Activated naive CD8-positive, alpha-beta T cell treated with anti-CD3 and anti-CD28 coated beads, Interleukin-2, amount 10 ng/mL, durations not matched to agents 7 days and 5 days (primary cell): ENCODE measurements at regions not wholly inside any gene's neighbourhood (a gene's known extent, or its start where the extent isn't known, plus 50 kb on each side); places are given as distances from the start of the nearest gene placed in this dataset.

ENCODE experiments used
- ATAC-seq: fragments of 150-1000 bp; cut with Tn5 transposase; one replicate; pipeline ENCODE4 v1.10.0; 2021; ENCODE audit warnings: low read depth, moderate library complexity
- POLR2A ChIA-PET: fragments of 350-600 bp; sonication (Branson Sonifier 250); formaldehyde crosslinking; loops from one replicate; lab custom pipeline; 2021; ENCODE audit warnings: antibody characterized with exemption; lab: Charles Lee
- DNase-seq: peaks from one replicate; pipeline ENCODE4 v3.0.0; 2021
- H3K27ac Mint-ChIP-seq: one replicate; pipeline ENCODE4 v1.8.0; 2022; ENCODE audit warnings: mild to moderate bottlenecking, mixed read lengths
- H3K27me3 Mint-ChIP-seq: one replicate; pipeline ENCODE4 v1.8.0; 2022; ENCODE audit warnings: mild to moderate bottlenecking, moderate library complexity, mixed read lengths
- H3K36me3 Mint-ChIP-seq: one replicate; pipeline ENCODE4 v1.8.0; 2021; ENCODE audit warnings: mild to moderate bottlenecking, mixed read lengths
- H3K4me1 Mint-ChIP-seq: one replicate; pipeline ENCODE4 v1.8.0; 2021; ENCODE audit warnings: mixed read lengths
- H3K4me3 Mint-ChIP-seq: one replicate; pipeline ENCODE4 v1.8.0; 2022; ENCODE audit warnings: mild to moderate bottlenecking, moderate library complexity, mixed read lengths
- H3K9me3 Mint-ChIP-seq: one replicate; pipeline ENCODE4 v1.8.0; 2021; ENCODE audit warnings: mixed read lengths

GRCh38 chr18:40040574-40040973 lies 1914.5 kb upstream of the PIK3C3 start:
- H3K36me3 Mint-ChIP-seq: no peaks in the 10 kb centered on the region
- DNase-seq: no peak
- no peaks in the 10 kb centered on the region for H3K27me3 Mint-ChIP-seq
- peaks cover 3% of the 10 kb centered on the region for H3K9me3 Mint-ChIP-seq
- POLR2A ChIA-PET: no interaction called here
- H3K27ac Mint-ChIP-seq: no peak overlapping the region
- no peak overlapping the region for H3K4me3 Mint-ChIP-seq
- no peaks in the 10 kb centered on the region for H3K4me1 Mint-ChIP-seq
- ATAC-seq: no peak

- Mint-ChIP-seq H3K27me3 (no peaks in the 10 kb centered on the region), H3K4me3 (no peak overlapping the region), H3K36me3 (no peaks in the 10 kb centered on the region), H3K27ac (no peak overlapping the region), H3K9me3 (peaks cover 3% of the 10 kb centered on the region), H3K4me1 (no peaks in the 10 kb centered on the region)
- ATAC-seq (no peak), DNase-seq (no peak)
- POLR2A ChIA-PET: no interaction called here
Measured at GRCh38 chr18:40037356-40037755, 1917.7 kb upstream of the PIK3C3 start.

- Mint-ChIP-seq H3K4me1 (no peaks in the 10 kb centered on the region), H3K36me3 (no peaks in the 10 kb centered on the region), H3K9me3 (peaks cover 3% of the 10 kb centered on the region), H3K27me3 (no peaks in the 10 kb centered on the region), H3K27ac (no peak overlapping the region), H3K4me3 (no peak overlapping the region)
- ATAC-seq: no peak
- POLR2A ChIA-PET: no interaction called here
- DNase-seq: no peak
Measured at GRCh38 chr18:40036861-40037260, 1918.2 kb upstream of the PIK3C3 start.

GRCh38 chr18:40035966-40036365 lies 1919.1 kb upstream of the PIK3C3 start:
- Mint-ChIP-seq H3K4me3 (no peak overlapping the region), H3K9me3 (peaks cover 3% of the 10 kb centered on the region)

GRCh38 chr18:40032076-40032475 lies 1923.0 kb upstream of the PIK3C3 start:
- no peaks in the 10 kb centered on the region for H3K4me1 Mint-ChIP-seq
- H3K36me3 Mint-ChIP-seq: no peaks in the 10 kb centered on the region
- no peaks in the 10 kb centered on the region for H3K9me3 Mint-ChIP-seq
- POLR2A ChIA-PET: no interaction called here
- no peaks in the 10 kb centered on the region for H3K27me3 Mint-ChIP-seq
- ATAC-seq (no peak), DNase-seq (no peak)
- H3K4me3 Mint-ChIP-seq: no peak overlapping the region
- H3K27ac Mint-ChIP-seq: no peak overlapping the region

More at GRCh38 chr18:40035966-40036365, 1919.1 kb upstream of the PIK3C3 start:
- POLR2A ChIA-PET: no interaction called here
- H3K27ac Mint-ChIP-seq: no peak overlapping the region
- ATAC-seq: no peak
- no peaks in the 10 kb centered on the region for H3K27me3 Mint-ChIP-seq
- no peaks in the 10 kb centered on the region for H3K4me1 Mint-ChIP-seq
- no peaks in the 10 kb centered on the region for H3K36me3 Mint-ChIP-seq
- DNase-seq: no peak

- H3K36me3 Mint-ChIP-seq: no peaks in the 10 kb centered on the region
- no peak overlapping the region for H3K27ac Mint-ChIP-seq
- ATAC-seq: no peak
- H3K4me3 Mint-ChIP-seq: no peak overlapping the region
- H3K9me3 Mint-ChIP-seq: no peaks in the 10 kb centered on the region
- H3K4me1 Mint-ChIP-seq: no peaks in the 10 kb centered on the region
- POLR2A ChIA-PET: no interaction called here
- no peak for DNase-seq
- no peaks in the 10 kb centered on the region for H3K27me3 Mint-ChIP-seq
Measured at GRCh38 chr18:40031435-40031834, 1923.6 kb upstream of the PIK3C3 start.

- no peak for DNase-seq
- POLR2A ChIA-PET: no interaction called here
- H3K27me3 Mint-ChIP-seq: no peaks in the 10 kb centered on the region
- H3K9me3 Mint-ChIP-seq: peaks cover 1% of the 10 kb centered on the region
- no peaks in the 10 kb centered on the region for H3K4me1 Mint-ChIP-seq
- ATAC-seq: no peak
- no peak overlapping the region for H3K4me3 Mint-ChIP-seq
- H3K36me3 Mint-ChIP-seq: no peaks in the 10 kb centered on the region
- H3K27ac Mint-ChIP-seq: no peak overlapping the region
Measured at GRCh38 chr18:40019797-40020392, 1935.1 kb upstream of the PIK3C3 start.

GRCh38 chr18:40018266-40018665 lies 1936.8 kb upstream of the PIK3C3 start:
- H3K9me3 Mint-ChIP-seq: peaks cover 1% of the 10 kb centered on the region
- POLR2A ChIA-PET: no interaction called here
- ATAC-seq (no peak), DNase-seq (no peak)
- no peaks in the 10 kb centered on the region for H3K36me3 Mint-ChIP-seq
- no peak overlapping the region for H3K27ac Mint-ChIP-seq
- H3K4me1 Mint-ChIP-seq: no peaks in the 10 kb centered on the region
- H3K27me3 Mint-ChIP-seq: no peaks in the 10 kb centered on the region
- H3K4me3 Mint-ChIP-seq: no peak overlapping the region

GRCh38 chr18:40017021-40017420 lies 1938.0 kb upstream of the PIK3C3 start:
- DNase-seq (no peak), ATAC-seq (no peak)
- POLR2A ChIA-PET: no interaction called here
- Mint-ChIP-seq H3K36me3 (no peaks in the 10 kb centered on the region), H3K27me3 (no peaks in the 10 kb centered on the region), H3K4me1 (no peaks in the 10 kb centered on the region), H3K9me3 (peaks cover 1% of the 10 kb centered on the region), H3K27ac (no peak overlapping the region), H3K4me3 (no peak overlapping the region)

- DNase-seq (no peak), ATAC-seq (no peak)
- H3K27me3 Mint-ChIP-seq: no peaks in the 10 kb centered on the region
- H3K36me3 Mint-ChIP-seq: no peaks in the 10 kb centered on the region
- H3K27ac Mint-ChIP-seq: no peak overlapping the region
- no peaks in the 10 kb centered on the region for H3K4me1 Mint-ChIP-seq
- peaks cover 1% of the 10 kb centered on the region for H3K9me3 Mint-ChIP-seq
- no peak overlapping the region for H3K4me3 Mint-ChIP-seq
- POLR2A ChIA-PET: no interaction called here
Measured at GRCh38 chr18:40016405-40016804, 1938.6 kb upstream of the PIK3C3 start.

- no peaks in the 10 kb centered on the region for H3K36me3 Mint-ChIP-seq
- peaks cover 1% of the 10 kb centered on the region for H3K9me3 Mint-ChIP-seq
- no peak overlapping the region for H3K27ac Mint-ChIP-seq
- POLR2A ChIA-PET: no interaction called here
- H3K4me1 Mint-ChIP-seq: no peaks in the 10 kb centered on the region
- ATAC-seq: no peak
- H3K4me3 Mint-ChIP-seq: no peak overlapping the region
- no peaks in the 10 kb centered on the region for H3K27me3 Mint-ChIP-seq
- no peak for DNase-seq
Measured at GRCh38 chr18:40013001-40013609, 1941.9 kb upstream of the PIK3C3 start.

GRCh38 chr18:40011201-40011600 lies 1943.8 kb upstream of the PIK3C3 start:
- no peak for ATAC-seq
- H3K36me3 Mint-ChIP-seq: no peaks in the 10 kb centered on the region
- H3K27me3 Mint-ChIP-seq: no peaks in the 10 kb centered on the region
- H3K4me1 Mint-ChIP-seq: no peaks in the 10 kb centered on the region
- no peak overlapping the region for H3K4me3 Mint-ChIP-seq
- POLR2A ChIA-PET: no interaction called here
- no peaks in the 10 kb centered on the region for H3K9me3 Mint-ChIP-seq
- no peak for DNase-seq
- no peak overlapping the region for H3K27ac Mint-ChIP-seq

GRCh38 chr18:40006634-40007033 lies 1948.4 kb upstream of the PIK3C3 start:
- DNase-seq (no peak), ATAC-seq (no peak)
- Mint-ChIP-seq H3K4me3 (no peak overlapping the region), H3K27ac (no peak overlapping the region), H3K36me3 (no peaks in the 10 kb centered on the region), H3K27me3 (no peaks in the 10 kb centered on the region), H3K9me3 (peaks cover 4% of the 10 kb centered on the region), H3K4me1 (no peaks in the 10 kb centered on the region)
- POLR2A ChIA-PET: no interaction called here

- ATAC-seq (no peak), DNase-seq (no peak)
- Mint-ChIP-seq H3K4me3 (no peak overlapping the region), H3K36me3 (no peaks in the 10 kb centered on the region), H3K9me3 (peaks cover 7% of the 10 kb centered on the region), H3K27me3 (no peaks in the 10 kb centered on the region), H3K4me1 (no peaks in the 10 kb centered on the region), H3K27ac (no peak overlapping the region)
- POLR2A ChIA-PET: no interaction called here
Measured at GRCh38 chr18:40004246-40004645, 1950.8 kb upstream of the PIK3C3 start.
